WTC11 (cell line): ENCODE measurements at regions not wholly inside any gene's neighbourhood (a gene's known extent, or its start where the extent isn't known, plus 50 kb on each side); places are given as distances from the start of the nearest gene placed in this dataset.

ENCODE experiments used
- SMAD4 ChIP-seq: sonication (generic); formaldehyde crosslinking; IDR thresholded peaks from 2 replicates; pipeline ENCODE4 v1.8.0; 2022; ENCODE audit warnings: mild to moderate bottlenecking, missing genetic modification reagents
- TF ChIP-seq, protein P1 (sequence below): fragments of 200-600 bp; IDR thresholded peaks from 2 replicates; pipeline ENCODE4 v1.8.0; 2022; ENCODE audit warnings: antibody characterized with exemption
- TF ChIP-seq, protein P2 (sequence below): fragments of 250-450 bp; sonication (Bioruptor Pico); IDR thresholded peaks from 2 replicates; pipeline ENCODE4 v2.1.2; 2022; ENCODE audit warnings: mild to moderate bottlenecking, moderate library complexity
- TF ChIP-seq, protein P3 (sequence below): sonication (generic); formaldehyde crosslinking; IDR thresholded peaks from 2 replicates; pipeline ENCODE4 v1.8.1; 2022; ENCODE audit warnings: mild to moderate bottlenecking, moderate library complexity, missing genetic modification reagents

DNA sequence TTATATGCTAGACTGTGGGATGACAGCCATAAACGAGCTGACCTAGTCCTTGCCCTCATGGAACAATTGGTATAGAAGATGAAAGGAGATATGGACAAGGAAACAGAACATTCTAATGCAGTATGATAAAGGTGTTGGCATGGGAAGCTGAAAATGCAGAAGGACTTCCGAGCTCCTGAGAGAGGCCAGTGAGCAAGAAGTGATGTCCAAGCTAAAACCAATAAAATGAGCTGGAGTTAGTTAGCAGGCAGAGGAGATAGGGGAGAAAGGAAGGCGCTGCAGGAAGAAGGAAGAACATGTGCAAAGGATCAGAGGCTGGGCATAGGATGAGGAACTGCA is 64.5 kb downstream of the BOD1L2 start:
- TF ChIP-seq, protein P1, sequence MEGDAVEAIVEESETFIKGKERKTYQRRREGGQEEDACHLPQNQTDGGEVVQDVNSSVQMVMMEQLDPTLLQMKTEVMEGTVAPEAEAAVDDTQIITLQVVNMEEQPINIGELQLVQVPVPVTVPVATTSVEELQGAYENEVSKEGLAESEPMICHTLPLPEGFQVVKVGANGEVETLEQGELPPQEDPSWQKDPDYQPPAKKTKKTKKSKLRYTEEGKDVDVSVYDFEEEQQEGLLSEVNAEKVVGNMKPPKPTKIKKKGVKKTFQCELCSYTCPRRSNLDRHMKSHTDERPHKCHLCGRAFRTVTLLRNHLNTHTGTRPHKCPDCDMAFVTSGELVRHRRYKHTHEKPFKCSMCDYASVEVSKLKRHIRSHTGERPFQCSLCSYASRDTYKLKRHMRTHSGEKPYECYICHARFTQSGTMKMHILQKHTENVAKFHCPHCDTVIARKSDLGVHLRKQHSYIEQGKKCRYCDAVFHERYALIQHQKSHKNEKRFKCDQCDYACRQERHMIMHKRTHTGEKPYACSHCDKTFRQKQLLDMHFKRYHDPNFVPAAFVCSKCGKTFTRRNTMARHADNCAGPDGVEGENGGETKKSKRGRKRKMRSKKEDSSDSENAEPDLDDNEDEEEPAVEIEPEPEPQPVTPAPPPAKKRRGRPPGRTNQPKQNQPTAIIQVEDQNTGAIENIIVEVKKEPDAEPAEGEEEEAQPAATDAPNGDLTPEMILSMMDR = no peak
- no peak for TF ChIP-seq SMAD4 (CRISPR knock-in tag)
- TF ChIP-seq, protein P2, sequence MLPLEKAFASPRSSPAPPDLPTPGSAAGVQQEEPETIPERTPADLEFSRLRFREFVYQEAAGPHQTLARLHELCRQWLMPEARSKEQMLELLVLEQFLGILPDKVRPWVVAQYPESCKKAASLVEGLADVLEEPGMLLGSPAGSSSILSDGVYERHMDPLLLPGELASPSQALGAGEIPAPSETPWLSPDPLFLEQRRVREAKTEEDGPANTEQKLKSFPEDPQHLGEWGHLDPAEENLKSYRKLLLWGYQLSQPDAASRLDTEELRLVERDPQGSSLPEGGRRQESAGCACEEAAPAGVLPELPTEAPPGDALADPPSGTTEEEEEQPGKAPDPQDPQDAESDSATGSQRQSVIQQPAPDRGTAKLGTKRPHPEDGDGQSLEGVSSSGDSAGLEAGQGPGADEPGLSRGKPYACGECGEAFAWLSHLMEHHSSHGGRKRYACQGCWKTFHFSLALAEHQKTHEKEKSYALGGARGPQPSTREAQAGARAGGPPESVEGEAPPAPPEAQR (CRISPR knock-in tag) = no peak
- TF ChIP-seq, protein P3, sequence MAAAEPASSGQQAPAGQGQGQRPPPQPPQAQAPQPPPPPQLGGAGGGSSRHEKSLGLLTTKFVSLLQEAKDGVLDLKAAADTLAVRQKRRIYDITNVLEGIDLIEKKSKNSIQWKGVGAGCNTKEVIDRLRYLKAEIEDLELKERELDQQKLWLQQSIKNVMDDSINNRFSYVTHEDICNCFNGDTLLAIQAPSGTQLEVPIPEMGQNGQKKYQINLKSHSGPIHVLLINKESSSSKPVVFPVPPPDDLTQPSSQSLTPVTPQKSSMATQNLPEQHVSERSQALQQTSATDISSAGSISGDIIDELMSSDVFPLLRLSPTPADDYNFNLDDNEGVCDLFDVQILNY (CRISPR knock-in tag) = no peak
